ENCODE measurements at regions not wholly inside any gene's neighbourhood (a gene's known extent, or its start where the extent isn't known, plus 50 kb on each side); places are given as distances from the start of the nearest gene placed in this dataset.

- ATAC-seq (replicated peaks) (no peak), DNase-seq (no peak)
- H3K27ac Mint-ChIP-seq, result no peak overlapping the region
These were observed 75.3 kb upstream of the C1QTNF7 start for GRCh38 chr4:15352524-15352923.

GRCh38 chr4:15353207-15353606 lies 74.6 kb upstream of the C1QTNF7 start:
- Mint-ChIP-seq H3K4me1 (peaks cover 15 to 39% of the 10 kb centered on the region in 2 donors), H3K27ac (no peak overlapping the region), H3K4me3 (no peak overlapping the region), H3K27me3 (peaks cover 0 to 4% of the 10 kb centered on the region in 2 donors), H3K9me3 (peaks cover 0 to 1% of the 10 kb centered on the region in 2 donors), H3K36me3 (no peaks in the 10 kb centered on the region)
- ATAC-seq (replicated peaks) (no peak), DNase-seq (no peak)

More at GRCh38 chr4:15352524-15352923, 75.3 kb upstream of the C1QTNF7 start:
- Mint-ChIP-seq H3K36me3 (no peaks in the 10 kb centered on the region), H3K4me3 (no peak overlapping the region), H3K4me1 (peaks cover 15 to 39% of the 10 kb centered on the region in 2 donors), H3K9me3 (peaks cover 0 to 1% of the 10 kb centered on the region in 2 donors), H3K27me3 (peaks cover 0 to 4% of the 10 kb centered on the region in 2 donors)

DNA sequence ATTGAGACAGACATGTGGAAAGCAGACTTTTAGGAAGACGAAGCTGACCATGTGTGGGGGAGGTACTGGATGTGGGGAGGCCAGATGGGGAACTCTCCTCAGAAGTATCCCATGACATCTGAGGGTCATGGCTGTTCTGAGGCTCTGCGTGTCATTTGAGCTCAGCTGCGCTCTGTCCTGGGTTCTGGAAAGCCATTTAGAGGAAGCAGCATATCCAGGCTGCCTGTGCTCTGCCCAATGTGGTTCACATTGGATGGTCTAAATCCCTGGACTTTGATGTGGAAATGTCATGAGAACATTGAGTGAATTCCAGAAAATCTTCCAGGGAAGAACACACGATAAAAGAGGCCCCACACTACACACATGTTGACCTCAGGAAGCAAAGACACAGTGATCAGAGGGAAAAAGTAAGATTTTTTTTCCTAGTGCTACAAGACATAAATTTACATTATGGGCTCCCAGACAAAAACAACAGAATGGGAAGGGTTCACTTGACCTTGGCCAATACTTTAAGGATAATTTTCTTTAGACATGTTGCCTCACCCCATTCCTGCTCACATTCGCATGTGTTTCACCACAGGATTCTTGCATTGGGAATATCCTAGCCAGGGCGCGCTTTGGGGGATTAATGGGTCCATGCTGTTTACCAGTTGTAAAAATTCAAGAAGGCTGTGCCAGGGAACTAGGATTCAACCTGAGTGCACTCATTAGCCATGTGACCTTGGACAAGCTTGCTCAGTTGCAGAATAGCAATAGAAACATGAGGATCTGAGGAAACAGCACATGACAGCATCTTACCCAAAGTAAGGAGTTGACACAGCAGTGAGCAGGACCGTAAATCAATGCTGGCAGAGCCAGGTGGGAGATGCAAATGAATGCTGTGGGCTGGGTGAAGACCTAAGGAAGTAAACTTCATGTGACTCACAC lies 73.2 kb upstream of the C1QTNF7 start:
- Mint-ChIP-seq H3K4me1 (peaks cover 10 to 31% of the 10 kb centered on the region in 2 donors), H3K4me3 (no peak overlapping the region), H3K27ac (no peak overlapping the region), H3K36me3 (no peaks in the 10 kb centered on the region), H3K27me3 (peaks cover 0 to 4% of the 10 kb centered on the region in 2 donors), H3K9me3 (peaks cover 0 to 1% of the 10 kb centered on the region in 2 donors)
- peak; percentile 60 to 79 for ATAC-seq (replicated peaks)
- no peak for DNase-seq

GRCh38 chr4:15361529-15361928 lies 66.3 kb upstream of the C1QTNF7 start:
- Mint-ChIP-seq H3K4me3 (no peak overlapping the region), H3K36me3 (no peaks in the 10 kb centered on the region), H3K4me1 (peaks cover 3 to 16% of the 10 kb centered on the region in 2 donors), H3K9me3 (peaks cover 0 to 1% of the 10 kb centered on the region in 2 donors), H3K27me3 (no peaks in the 10 kb centered on the region), H3K27ac (no peak overlapping the region)
- DNase-seq, result no peak
- no peak for ATAC-seq (replicated peaks)

- ATAC-seq (replicated peaks) (no peak), DNase-seq (no peak)
- Mint-ChIP-seq H3K27me3 (no peaks in the 10 kb centered on the region), H3K4me3 (no peak overlapping the region), H3K27ac (no peak overlapping the region), H3K9me3 (no peaks in the 10 kb centered on the region), H3K4me1 (peaks cover 6 to 24% of the 10 kb centered on the region in 2 donors), H3K36me3 (no peaks in the 10 kb centered on the region)
These were observed 65.3 kb upstream of the C1QTNF7 start for GRCh38 chr4:15362541-15362940.

GRCh38 chr4:15364183-15364582 lies 63.6 kb upstream of the C1QTNF7 start:
- ATAC-seq (replicated peaks) (no peak), DNase-seq (no peak)
- no peaks in the 10 kb centered on the region for H3K9me3 Mint-ChIP-seq
- H3K27ac Mint-ChIP-seq, result no peak overlapping the region
- peaks cover 6 to 29% of the 10 kb centered on the region in 2 donors for H3K4me1 Mint-ChIP-seq
- no peaks in the 10 kb centered on the region for H3K27me3 Mint-ChIP-seq
- H3K36me3 Mint-ChIP-seq, result no peaks in the 10 kb centered on the region
- no peak overlapping the region for H3K4me3 Mint-ChIP-seq

DNA sequence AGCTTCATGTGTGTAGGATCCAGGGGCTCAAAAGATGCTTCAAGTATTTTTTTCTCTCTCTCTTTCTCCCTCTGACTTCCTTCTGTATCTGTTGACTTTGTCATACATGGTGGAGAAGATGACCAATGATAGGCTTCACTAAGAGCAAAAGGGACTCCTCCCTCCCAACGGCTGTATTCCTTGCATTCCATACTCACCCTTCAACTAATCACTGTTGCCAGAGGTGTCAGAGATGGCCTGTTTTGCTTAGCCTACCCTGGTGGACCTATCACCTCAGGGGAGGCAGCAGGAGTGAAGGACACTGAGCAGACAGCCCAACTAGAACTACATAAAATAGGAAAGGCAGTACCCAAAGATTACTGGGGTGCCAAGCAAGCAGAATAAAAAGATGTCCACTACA lies 62.2 kb upstream of the C1QTNF7 start:
- Mint-ChIP-seq H3K4me1 (peaks cover 6 to 29% of the 10 kb centered on the region in 2 donors), H3K27ac (no peak overlapping the region), H3K4me3 (no peak overlapping the region), H3K9me3 (no peaks in the 10 kb centered on the region), H3K36me3 (no peaks in the 10 kb centered on the region), H3K27me3 (no peaks in the 10 kb centered on the region)
- no peak for ATAC-seq (replicated peaks)
- no peak for DNase-seq

- no peak overlapping the region for H3K27ac Mint-ChIP-seq
- no peaks in the 10 kb centered on the region for H3K9me3 Mint-ChIP-seq
- ATAC-seq (replicated peaks), result peak; percentile 65
- peaks cover 0 to 5% of the 10 kb centered on the region in 2 donors for H3K27me3 Mint-ChIP-seq
- H3K4me3 Mint-ChIP-seq, result no peak overlapping the region
- DNase-seq, result no peak
- no peaks in the 10 kb centered on the region for H3K36me3 Mint-ChIP-seq
- peaks cover 6 to 29% of the 10 kb centered on the region in 2 donors for H3K4me1 Mint-ChIP-seq
These were observed 61.1 kb upstream of the C1QTNF7 start for GRCh38 chr4:15366721-15367120.

GRCh38 chr4:15368856-15369255 lies 59.0 kb upstream of the C1QTNF7 start:
- peaks cover 3 to 20% of the 10 kb centered on the region in 2 donors for H3K4me1 Mint-ChIP-seq
- peak in 1 of 2 donors; percentile 31 for ATAC-seq (replicated peaks)
- no peaks in the 10 kb centered on the region for H3K36me3 Mint-ChIP-seq
- no peak overlapping the region for H3K4me3 Mint-ChIP-seq
- no peak for DNase-seq
- no peaks in the 10 kb centered on the region for H3K9me3 Mint-ChIP-seq
- H3K27me3 Mint-ChIP-seq, result peaks cover 0 to 6% of the 10 kb centered on the region in 2 donors
- H3K27ac Mint-ChIP-seq, result no peak overlapping the region

DNA sequence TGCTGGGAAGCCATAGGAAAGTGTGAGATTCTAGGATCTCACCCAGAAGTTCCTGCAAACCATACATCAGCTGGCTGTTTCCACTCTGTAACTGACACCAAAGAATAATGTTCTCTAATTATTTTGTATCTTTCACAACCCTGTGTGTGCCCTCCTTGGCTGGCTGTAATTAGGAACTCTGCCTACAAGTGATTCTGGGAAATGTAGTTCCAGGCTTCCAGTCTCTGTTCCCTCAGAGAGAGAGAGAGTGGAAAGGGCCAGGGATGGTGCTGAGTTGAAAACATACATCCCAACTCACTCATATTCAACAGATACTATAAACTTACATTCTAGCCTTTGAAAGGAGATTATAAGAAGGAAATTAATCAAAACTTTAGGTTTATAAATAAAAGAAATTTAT lies 57.5 kb upstream of the C1QTNF7 start:
- DNase-seq (no peak), ATAC-seq (replicated peaks) (no peak)
- Mint-ChIP-seq H3K4me1 (peaks cover 3 to 16% of the 10 kb centered on the region in 2 donors), H3K27me3 (peaks cover 0 to 6% of the 10 kb centered on the region in 2 donors), H3K9me3 (no peaks in the 10 kb centered on the region), H3K36me3 (no peaks in the 10 kb centered on the region), H3K4me3 (no peak overlapping the region), H3K27ac (no peak overlapping the region)

DNA sequence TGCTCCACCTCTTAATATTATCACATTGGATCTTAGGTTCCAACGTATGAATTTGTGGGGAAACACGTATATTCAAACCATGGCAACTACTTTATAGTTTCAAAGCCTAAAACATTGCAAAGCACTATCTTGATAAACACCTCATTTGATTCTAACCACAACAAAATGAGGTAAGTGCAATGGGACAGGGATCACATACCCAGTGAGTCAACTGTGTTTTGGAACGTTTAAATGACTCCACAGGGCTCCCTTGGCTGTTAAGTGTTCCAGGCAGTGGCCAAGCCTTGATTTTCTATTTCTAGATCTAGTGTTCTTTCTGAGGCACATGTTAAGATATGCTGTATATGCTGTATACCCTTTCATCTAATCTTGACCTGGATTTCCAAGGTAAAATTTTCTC lies 54.5 kb upstream of the C1QTNF7 start:
- Mint-ChIP-seq H3K36me3 (no peaks in the 10 kb centered on the region), H3K9me3 (no peaks in the 10 kb centered on the region), H3K4me1 (peaks cover 11 to 34% of the 10 kb centered on the region in 2 donors), H3K4me3 (no peak overlapping the region), H3K27me3 (peaks cover 0 to 6% of the 10 kb centered on the region in 2 donors), H3K27ac (no peak overlapping the region)
- ATAC-seq (replicated peaks) (no peak), DNase-seq (no peak)

DNA sequence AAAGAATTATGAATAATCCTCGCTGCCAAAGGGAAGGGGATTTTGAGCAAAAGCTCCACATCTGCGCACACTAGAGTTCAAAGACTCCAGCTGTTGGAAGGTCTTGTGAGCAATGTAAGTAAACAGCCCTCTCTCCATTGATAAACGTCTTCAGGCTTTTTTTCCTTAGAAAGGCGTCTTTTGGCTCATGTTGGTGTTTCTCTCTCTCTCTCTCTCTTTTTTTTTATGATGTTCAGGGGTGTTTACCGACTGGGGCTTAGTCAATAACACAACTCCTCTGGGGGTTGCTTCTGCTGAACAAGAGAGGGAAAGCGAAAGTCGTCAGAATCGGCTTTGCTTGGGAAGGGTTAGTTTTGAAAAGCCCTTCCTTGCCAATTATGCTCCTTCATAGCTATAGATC lies 53.2 kb upstream of the C1QTNF7 start:
- Mint-ChIP-seq H3K4me1 (peaks cover 11 to 29% of the 10 kb centered on the region in 2 donors), H3K4me3 (no peak overlapping the region), H3K36me3 (no peaks in the 10 kb centered on the region), H3K9me3 (no peaks in the 10 kb centered on the region), H3K27me3 (peaks cover 0 to 6% of the 10 kb centered on the region in 2 donors), H3K27ac (no peak overlapping the region)
- ATAC-seq (replicated peaks) (no peak), DNase-seq (no peak)

GRCh38 chr4:15375667-15376066 lies 52.2 kb upstream of the C1QTNF7 start:
- Mint-ChIP-seq H3K4me1 (peaks cover 11 to 29% of the 10 kb centered on the region in 2 donors), H3K36me3 (no peaks in the 10 kb centered on the region), H3K27me3 (peaks cover 0 to 6% of the 10 kb centered on the region in 2 donors), H3K27ac (no peak overlapping the region), H3K9me3 (no peaks in the 10 kb centered on the region), H3K4me3 (peak overlapping the region in 1 of 2 donors; percentile 1)
- no peak for DNase-seq
- peak; percentile 94 to 95 for ATAC-seq (replicated peaks)

DNA sequence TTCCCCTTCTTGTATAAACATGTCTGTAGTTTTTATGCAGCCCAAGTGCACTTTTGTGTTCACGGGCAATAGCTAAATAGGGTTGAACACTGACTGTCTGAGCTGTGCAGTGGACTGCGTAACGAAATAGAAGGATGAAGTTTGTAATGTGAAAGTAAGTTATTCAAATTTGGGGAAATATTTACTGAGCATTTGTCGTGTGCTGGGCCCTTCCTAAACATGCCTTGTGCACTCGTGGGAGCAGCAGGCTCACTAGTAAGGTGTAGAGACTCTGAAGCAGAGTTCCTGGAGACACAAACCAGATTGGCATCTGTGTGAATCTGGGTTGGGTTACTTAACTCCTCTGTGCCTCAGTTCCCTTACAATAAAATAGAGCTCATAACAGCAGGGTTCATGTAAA lies 51.7 kb upstream of the C1QTNF7 start:
- H3K4me3 Mint-ChIP-seq, result peak overlapping the region in 1 of 2 donors; percentile 52
- ATAC-seq (replicated peaks) (peak; percentile 66 to 71), DNase-seq (no peak)
- H3K9me3 Mint-ChIP-seq, result no peaks in the 10 kb centered on the region
- H3K4me1 Mint-ChIP-seq, result peaks cover 11 to 29% of the 10 kb centered on the region in 2 donors
- H3K27ac Mint-ChIP-seq, result no peak overlapping the region
- no peaks in the 10 kb centered on the region for H3K36me3 Mint-ChIP-seq
- H3K27me3 Mint-ChIP-seq, result peaks cover 0 to 6% of the 10 kb centered on the region in 2 donors

DNA sequence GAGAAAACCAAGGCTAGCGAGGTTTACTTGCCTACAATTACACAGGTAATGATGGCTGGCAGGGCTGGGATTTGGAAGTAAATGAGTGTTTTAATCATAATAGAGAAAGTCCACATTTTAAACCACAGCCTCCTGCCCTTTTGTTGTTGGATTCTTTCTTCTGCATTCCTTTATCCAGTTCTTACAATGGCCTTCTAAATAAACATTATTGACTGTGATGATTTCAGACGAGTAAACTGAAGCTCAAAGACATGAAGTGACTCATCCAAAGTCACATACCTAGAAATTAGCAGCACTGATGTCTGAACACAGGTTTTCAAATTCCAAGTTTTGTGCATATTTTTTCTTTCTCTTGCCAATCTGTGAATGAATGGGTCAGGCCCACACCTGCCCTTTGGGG lies 51.2 kb upstream of the C1QTNF7 start:
- Mint-ChIP-seq H3K27ac (no peak overlapping the region), H3K4me1 (peaks cover 11 to 29% of the 10 kb centered on the region in 2 donors), H3K27me3 (peaks cover 0 to 2% of the 10 kb centered on the region in 2 donors), H3K9me3 (no peaks in the 10 kb centered on the region), H3K36me3 (no peaks in the 10 kb centered on the region), H3K4me3 (no peak overlapping the region)
- ATAC-seq (replicated peaks), result no peak
- DNase-seq, result no peak
